H1 (cell line): ENCODE measurements at regions not wholly inside any gene's neighbourhood (a gene's known extent, or its start where the extent isn't known, plus 50 kb on each side); places are given as distances from the start of the nearest gene placed in this dataset.

ENCODE experiments used
- CTCF ChIA-PET: fragments of 300-600 bp; sonication (Branson Sonifier 250); formaldehyde crosslinking; loops from one replicate; lab custom pipeline; 2021; ENCODE audit not compliant: partially characterized antibody; lab: Charles Lee
- POLR2A ChIA-PET: fragments of 300-600 bp; sonication (Branson Sonifier 250); formaldehyde crosslinking; loops from one replicate; lab custom pipeline; 2021; ENCODE audit warnings: inconsistent platforms; ENCODE audit not compliant: partially characterized antibody; lab: Charles Lee
- DNase-seq, 2 experiments: peaks; one replicate each; pipeline versions ENCODE4 v3.0.0 to v3.0.0-alpha.2; 2010 to 2022; ENCODE audit warnings: low spot score in 2 of 2, low read depth in 1 of 2, mixed read lengths in 1 of 2
- FAIRE-seq: peaks from 2 replicates; lab custom pipeline; 2011; peaks lifted over from hg19 to GRCh38; lab: Jason Lieb, UNC
- H2AFZ ChIP-seq: 2 replicates; pipeline ENCODE4 v1.8.1; 2012; ENCODE audit warnings: low read length, inconsistent platforms
- H2AK5ac ChIP-seq: 2 replicates; pipeline ENCODE4 v1.6.1; 2013; ENCODE audit warnings: low read depth, low read length
- H2BK120ac ChIP-seq: replicated peaks from 2 replicates; pipeline ENCODE3; 2013; ENCODE audit warnings: low read depth, low read length, inconsistent platforms
- H2BK12ac ChIP-seq: 2 replicates; pipeline ENCODE4 v1.6.1; 2013; ENCODE audit warnings: low read depth, low read length
- H2BK15ac ChIP-seq: 2 replicates; pipeline ENCODE4 v1.6.1; 2013; ENCODE audit warnings: low read length
- H2BK20ac ChIP-seq: 2 replicates; pipeline ENCODE4 v1.6.1; 2013; ENCODE audit warnings: low read length
- H2BK5ac ChIP-seq: 2 replicates; pipeline ENCODE4 v1.6.1; 2013; ENCODE audit warnings: low read depth, low read length
- H3K14ac ChIP-seq: 2 replicates; pipeline ENCODE4 v1.6.1; 2013; ENCODE audit warnings: inconsistent platforms; ENCODE audit not compliant: insufficient read length
- H3K18ac ChIP-seq: 2 replicates; pipeline ENCODE4 v1.6.1; 2013; ENCODE audit warnings: low read length; ENCODE audit errors: extremely low read depth
- H3K23ac ChIP-seq: 2 replicates; pipeline ENCODE4 v1.6.1; 2013; ENCODE audit warnings: inconsistent platforms; ENCODE audit not compliant: insufficient read length
- H3K23me2 ChIP-seq: 2 replicates; pipeline ENCODE4 v1.6.1; 2013; ENCODE audit warnings: low read depth, low read length
- H3K27ac ChIP-seq: 2 replicates; pipeline ENCODE4 v1.6.1; 2011; ENCODE audit warnings: low read depth, low read length, inconsistent platforms
- H3K27me3 ChIP-seq, 4 experiments: replicated peaks in 1 of 4; 1 replicate in 1 of 4; 2 replicates in 3 of 4; pipeline versions ENCODE4 v1.6.1 to v1.8.1; 2011 to 2013; ENCODE audit warnings: low read length in 3 of 4, mild to moderate bottlenecking in 3 of 4, inconsistent platforms in 2 of 4, mixed read lengths in 2 of 4, moderate library complexity in 1 of 4; ENCODE audit not compliant: control insufficient read depth in 3 of 4, insufficient read depth in 3 of 4; ENCODE audit errors: extremely low read depth in 1 of 4
- H3K36me3 ChIP-seq, 4 experiments: 2 replicates each; pipeline versions ENCODE4 v1.6.1 to v1.8.1; 2011 to 2013; ENCODE audit warnings: mild to moderate bottlenecking in 4 of 4, low read length in 3 of 4, moderate library complexity in 2 of 4, control low read depth in 1 of 4, inconsistent platforms in 1 of 4; ENCODE audit not compliant: insufficient read depth in 4 of 4, control insufficient read depth in 2 of 4
- H3K4ac ChIP-seq: replicated peaks from 2 replicates; pipeline ENCODE3; 2013; ENCODE audit warnings: low read length, low read depth, mixed read lengths, inconsistent platforms; ENCODE audit not compliant: insufficient read length
- H3K4me1 ChIP-seq, 4 experiments: replicated peaks in 1 of 4; 1 replicate in 1 of 4; 2 replicates in 3 of 4; pipeline versions ENCODE4 v1.6.1 to v1.8.1; 2011 to 2013; ENCODE audit warnings: low read length in 3 of 4, inconsistent platforms in 2 of 4, mixed read lengths in 1 of 4; ENCODE audit not compliant: insufficient read depth in 4 of 4, control insufficient read depth in 3 of 4
- H3K4me2 ChIP-seq, 2 experiments: 2 replicates each; pipeline versions ENCODE4 v1.6.1 to v1.8.1; 2011 to 2013; ENCODE audit warnings: low read depth in 2 of 2, low read length in 2 of 2, control low read depth in 1 of 2, inconsistent platforms in 1 of 2, mild to moderate bottlenecking in 1 of 2; ENCODE audit not compliant: insufficient read depth in 1 of 2
- H3K4me3 ChIP-seq, 4 experiments: fragments of 200-600, 300-600 bp in 1 of 4; sonication (generic), shearing (Covaris generic), sonication (Bioruptor Twin) in 1 of 4; 2 replicates each; pipeline versions ENCODE4 v1.5.1 to v1.8.1; 2011 to 2016; ENCODE audit warnings: low read length in 4 of 4, low read depth in 3 of 4, control low read depth in 2 of 4, inconsistent platforms in 2 of 4, mild to moderate bottlenecking in 2 of 4, mixed read lengths in 1 of 4, moderate library complexity in 1 of 4; ENCODE audit not compliant: insufficient read depth in 2 of 4; ENCODE audit errors: extremely low read depth in 1 of 4
- H3K56ac ChIP-seq: replicated peaks from 2 replicates; pipeline ENCODE3; 2013; ENCODE audit warnings: low read depth, mild to moderate bottlenecking, mixed read lengths, low read length, inconsistent platforms; ENCODE audit not compliant: insufficient read length
- H3K79me1 ChIP-seq: 2 replicates; pipeline ENCODE4 v1.6.1; 2013; ENCODE audit warnings: low read depth, low read length, control low read depth
- H3K79me2 ChIP-seq, 2 experiments: 2 replicates each; pipeline versions ENCODE4 v1.6.1 to v1.8.1; 2012 to 2013; ENCODE audit warnings: low read length in 2 of 2, mild to moderate bottlenecking in 2 of 2, inconsistent platforms in 1 of 2; ENCODE audit not compliant: insufficient read depth in 2 of 2, control insufficient read depth in 1 of 2
- H3K9ac ChIP-seq, 4 experiments: replicated peaks in 1 of 4; 1 replicate in 1 of 4; 2 replicates in 3 of 4; pipeline versions ENCODE4 v1.6.1 to v1.8.1; 2011 to 2013; ENCODE audit warnings: low read depth in 3 of 4, low read length in 3 of 4, control low read depth in 2 of 4, mild to moderate bottlenecking in 2 of 4, moderate library complexity in 2 of 4, inconsistent platforms in 1 of 4; ENCODE audit errors: extremely low read depth in 1 of 4
- H3K9me3 ChIP-seq, 2 experiments: 2 replicates each; pipeline versions ENCODE4 v1.6.1 to v1.8.1; 2012 to 2013; ENCODE audit warnings: mild to moderate bottlenecking in 2 of 2, moderate library complexity in 2 of 2, control low read depth in 1 of 2, inconsistent platforms in 1 of 2, low read depth in 1 of 2, low read length in 1 of 2, mixed read lengths in 1 of 2; ENCODE audit not compliant: insufficient read depth in 2 of 2
- H4K20me1 ChIP-seq, 2 experiments: replicated peaks in 1 of 2; 2 replicates each; pipeline versions ENCODE3 to v1.8.1; 2011 to 2013; ENCODE audit warnings: inconsistent platforms in 2 of 2, low read length in 2 of 2, mild to moderate bottlenecking in 1 of 2; ENCODE audit not compliant: insufficient read depth in 2 of 2, control insufficient read depth in 1 of 2
- H4K5ac ChIP-seq: 2 replicates; pipeline ENCODE4 v1.6.1; 2013; ENCODE audit warnings: low read length, low read depth, mixed read lengths, inconsistent platforms; ENCODE audit not compliant: insufficient read length
- H4K8ac ChIP-seq: 2 replicates; pipeline ENCODE4 v1.8.0; 2013; ENCODE audit warnings: mild to moderate bottlenecking, moderate library complexity, low read length, inconsistent platforms; ENCODE audit not compliant: insufficient read depth; ENCODE audit errors: extremely low read depth
- H4K91ac ChIP-seq: replicated peaks from 2 replicates; pipeline ENCODE3; 2013; ENCODE audit warnings: low read length, mixed read lengths, inconsistent platforms; ENCODE audit not compliant: insufficient read length
- ATF3 ChIP-seq: IDR thresholded peaks from 2 replicates; pipeline ENCODE4 v1.6.1; 2011; ENCODE audit warnings: low read depth, mild to moderate bottlenecking, low read length; ENCODE audit not compliant: insufficient read depth
- BCL11A ChIP-seq, 2 experiments: IDR thresholded peaks; one replicate each; pipeline ENCODE4 v1.6.1; 2011; ENCODE audit warnings: low read depth in 2 of 2, low read length in 2 of 2, mild to moderate bottlenecking in 2 of 2
- CBX8 ChIP-seq: fragments of 300-800, 300-1000 bp; sonication (generic); IDR thresholded peaks from 2 replicates; pipeline ENCODE4 v1.7.1; 2016; ENCODE audit warnings: low read depth, low read length, borderline replicate concordance
- EP300 ChIP-seq, 2 experiments: IDR thresholded peaks; 1 replicate in 1 of 2; 2 replicates in 1 of 2; pipeline ENCODE4 v1.6.1; 2011 to 2012; ENCODE audit warnings: low read depth in 2 of 2, low read length in 2 of 2, mild to moderate bottlenecking in 2 of 2, borderline replicate concordance in 1 of 2, inconsistent platforms in 1 of 2, moderate library complexity in 1 of 2
- GTF2F1 ChIP-seq: IDR thresholded peaks from 2 replicates; pipeline ENCODE4 v1.6.1; 2012; ENCODE audit warnings: low read depth, low read length, improper control_type of control experiment, borderline replicate concordance
- RBBP5 ChIP-seq: IDR thresholded peaks from 2 replicates; pipeline ENCODE4 v1.7.1; 2012; ENCODE audit warnings: low read depth, mild to moderate bottlenecking, inconsistent platforms, low read length, moderate library complexity, borderline replicate concordance
- SP4 ChIP-seq: IDR thresholded peaks from 2 replicates; pipeline ENCODE4 v1.6.1; 2012; ENCODE audit warnings: low read length, inconsistent platforms

- DNase-seq (peak in 1 of 2 experiments; percentile 2), FAIRE-seq (no peak)
- Histone ChIP-seq H3K23ac (no peak overlapping the region), H2BK12ac (no peak overlapping the region), H2AK5ac (no peak overlapping the region), H3K14ac (no peak overlapping the region), H3K23me2 (no peaks in the 10 kb centered on the region), H3K4me2 (no peak overlapping the region), H3K9ac (no peak overlapping the region), H2BK15ac (no peak overlapping the region), H3K4me1 (peaks cover 0 to 8% (median 1%) of the 10 kb centered on the region in 4 experiments; a peak in 2 of 7 replicates), H3K4me3 (no peak overlapping the region), H3K4ac (no peak overlapping the region), H2BK5ac (no peak overlapping the region), H3K27me3 (no peaks in the 10 kb centered on the region), H4K8ac (no peak overlapping the region)
- CTCF ChIA-PET = interaction anchor here (0.6 to 1.8 kb wide), 3 partner anchors 98 to 226 kb away, joined by 3 to 5 read pairs (median 3); no protein-coding TSS in a partner anchor
- TF ChIP-seq BCL11A (IDR thresholded peaks at IDR 0.05; ENCODE audit: low read depth in 2 of 2, low read length in 2 of 2) = no peak
- no peak for TF ChIP-seq EP300 (IDR thresholded peaks at IDR 0.05; ENCODE audit: borderline replicate concordance in 1 of 2, low read depth in 2 of 2, low read length in 2 of 2)
- TF ChIP-seq SP4 = no peak
- TF ChIP-seq ATF3 = no peak
- TF ChIP-seq GTF2F1 = no peak
- no peak for TF ChIP-seq RBBP5
- no peak for TF ChIP-seq CBX8
- TF ChIP-seq, all 59 proteins: peak for 0
- Histone ChIP-seq H3K9me3 (peaks cover 0 to 2% of the 10 kb centered on the region in 2 experiments; a peak in 1 of 4 replicates), H4K5ac (no peak overlapping the region), H3K79me1 (no peaks in the 10 kb centered on the region), H2AFZ (no peak overlapping the region), H4K91ac (no peak overlapping the region), H2BK120ac (no peak overlapping the region), H3K18ac (no peak overlapping the region), H2BK20ac (no peak overlapping the region), H3K27ac (no peak overlapping the region), H4K20me1 (no peaks in the 10 kb centered on the region), H3K56ac (no peak overlapping the region), H3K79me2 (no peaks in the 10 kb centered on the region), H3K36me3 (no peaks in the 10 kb centered on the region)
- POLR2A ChIA-PET = no interaction called here
These were observed 127.0 kb upstream of the NPAS2 start for GRCh38 chr2:100692906-100693305.
